ENCODE measurements at regions not wholly inside any gene's neighbourhood (a gene's known extent, or its start where the extent isn't known, plus 50 kb on each side); places are given as distances from the start of the nearest gene placed in this dataset.
"Not testable (repeated sequence)": the region's sequence is repeated elsewhere in the genome, so short reads cannot be mapped to it uniquely, and the experiment has no call there.

DNA sequence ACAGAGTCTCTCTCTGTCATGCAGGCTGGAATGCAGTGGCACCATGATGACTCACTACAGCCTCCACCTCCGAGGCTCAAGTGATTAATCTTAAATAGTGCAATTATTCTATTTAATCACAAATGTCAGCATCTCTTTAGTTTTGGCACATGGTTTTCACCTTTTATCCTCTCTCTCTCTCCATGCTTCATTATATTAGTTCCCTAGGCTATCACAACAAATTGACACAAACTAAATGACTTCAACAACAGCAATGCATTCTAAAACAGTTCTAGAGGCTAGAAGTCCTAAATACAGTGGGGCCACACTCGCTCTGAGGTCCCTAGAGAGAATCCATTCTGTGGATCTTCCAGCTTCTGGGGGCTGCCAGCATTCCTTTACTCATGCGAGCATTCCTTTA is 178.2 kb upstream of the ZNG1F start:
- in situ Hi-C loops (cut with HindIII; ENCODE audit: low pct_unique_long_range_greater_than_20kb, low sequenced_read_pairs); DNase-seq (ENCODE audit: low read depth, low spot score): not testable (repeated sequence)

DNA sequence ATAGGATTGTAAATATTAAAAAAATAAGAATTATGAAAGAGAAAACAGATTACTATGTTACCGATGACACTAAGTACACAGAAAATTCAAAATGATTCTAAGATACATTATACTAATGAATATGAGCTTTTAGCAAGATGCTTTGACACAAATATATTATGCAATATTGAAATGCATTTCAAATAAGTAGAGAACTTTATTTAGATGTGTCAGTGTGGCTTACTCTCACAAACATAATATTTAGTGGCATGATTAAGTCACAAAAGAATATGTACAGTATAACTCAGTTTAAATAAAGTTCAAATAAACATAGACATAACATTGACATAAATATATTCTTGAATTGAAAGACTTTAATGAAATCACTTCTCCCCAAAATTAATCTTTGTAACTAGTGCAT is 172.7 kb upstream of the ZNG1F start:
- DNase-seq (ENCODE audit: low read depth, low spot score); in situ Hi-C loops (cut with HindIII; ENCODE audit: low pct_unique_long_range_greater_than_20kb, low sequenced_read_pairs): not testable (repeated sequence)

GRCh38 chr9:41359116-41359515 is 170.0 kb upstream of the ZNG1F start:
- in situ Hi-C loops (cut with HindIII; ENCODE audit: low pct_unique_long_range_greater_than_20kb, low sequenced_read_pairs) = not testable (repeated sequence)
- DNase-seq (ENCODE audit: low read depth, low spot score) = peak; percentile 22

DNA sequence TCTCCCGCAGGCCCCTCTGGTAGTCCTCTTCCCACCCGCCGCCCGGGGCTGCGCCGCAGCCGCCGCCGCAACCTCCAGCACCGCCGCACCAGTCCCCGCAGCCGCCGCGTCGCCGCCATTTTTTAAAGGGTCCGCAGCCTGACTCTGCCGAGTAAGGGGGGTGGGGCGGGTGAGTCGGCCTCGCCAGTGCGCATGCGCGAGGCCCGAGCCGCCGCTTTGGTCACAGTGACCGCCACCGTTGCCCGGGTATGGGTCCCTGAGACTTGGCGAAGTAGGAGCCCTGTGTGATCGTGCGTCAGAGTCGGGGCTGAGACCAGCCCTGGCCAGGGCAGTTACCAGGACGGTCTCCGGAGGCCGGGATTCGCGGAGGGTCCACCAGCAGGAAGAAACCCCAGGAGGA is 169.6 kb upstream of the ZNG1F start:
- DNase-seq (ENCODE audit: low read depth, low spot score) = peak; percentile 56
- in situ Hi-C loops (cut with HindIII; ENCODE audit: low pct_unique_long_range_greater_than_20kb, low sequenced_read_pairs) = not testable (repeated sequence)

GRCh38 chr9:41357918-41358404 is 168.8 kb upstream of the ZNG1F start:
- DNase-seq (ENCODE audit: low read depth, low spot score); in situ Hi-C loops (cut with HindIII; ENCODE audit: low pct_unique_long_range_greater_than_20kb, low sequenced_read_pairs): not testable (repeated sequence)

DNA sequence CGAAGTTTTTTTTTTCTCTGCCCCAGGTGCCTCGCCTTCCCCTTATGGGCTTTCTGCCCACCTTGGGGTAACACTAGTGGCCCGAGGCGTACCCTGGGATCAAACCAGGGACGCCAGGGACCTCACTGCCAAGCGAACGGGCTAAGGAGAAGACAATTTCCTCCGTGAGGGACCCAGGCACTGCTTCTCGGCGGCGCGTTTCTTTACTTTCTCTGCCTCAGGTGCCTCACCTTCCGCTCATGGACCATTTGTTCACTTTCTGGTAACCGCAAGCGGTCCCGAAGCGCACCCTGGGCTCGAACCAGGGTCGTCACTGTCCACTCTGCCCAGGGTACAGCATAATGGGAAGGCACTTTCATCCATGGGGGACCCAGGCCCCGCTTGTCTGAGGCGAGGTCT is 168.2 kb upstream of the ZNG1F start:
- DNase-seq (ENCODE audit: low read depth, low spot score); in situ Hi-C loops (cut with HindIII; ENCODE audit: low pct_unique_long_range_greater_than_20kb, low sequenced_read_pairs): not testable (repeated sequence)

DNA sequence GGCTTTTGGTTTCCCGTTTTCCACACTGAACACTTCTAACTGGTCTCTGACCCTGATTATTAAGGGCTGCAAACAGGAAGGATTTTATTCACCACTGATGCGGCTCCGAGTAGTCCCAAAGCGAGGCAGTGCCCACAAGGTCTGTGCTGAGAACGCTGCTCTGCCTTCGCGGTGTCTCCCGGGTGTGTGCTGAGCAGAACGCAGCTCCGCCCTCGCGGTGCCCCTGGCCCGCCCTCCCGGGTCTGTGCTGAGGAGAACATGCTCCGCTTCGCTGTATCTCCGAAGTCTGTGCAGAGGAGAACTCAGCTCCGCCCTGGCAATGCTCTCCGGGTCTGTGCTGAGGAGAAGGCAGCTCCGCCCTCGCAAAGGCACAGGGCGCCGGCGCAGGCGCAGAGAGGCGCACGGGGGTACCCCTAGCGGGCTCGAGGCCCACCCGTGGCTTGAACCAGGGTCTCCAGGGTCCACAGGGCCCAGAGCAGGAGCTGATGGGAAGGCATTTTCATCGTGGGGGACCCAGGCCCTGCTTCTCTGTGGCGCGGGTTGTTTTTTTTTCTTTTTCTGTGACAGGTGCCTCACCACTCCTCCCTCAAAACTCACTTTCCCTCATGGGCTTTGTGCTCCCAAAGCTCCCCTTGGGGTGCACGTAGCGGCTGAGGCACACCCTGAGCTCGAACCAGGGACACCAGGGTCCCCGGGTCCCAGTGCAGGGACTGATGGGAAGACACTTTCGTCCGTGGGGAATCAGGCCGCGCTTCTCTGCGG is 167.7 kb upstream of the ZNG1F start:
- in situ Hi-C loops (cut with HindIII; ENCODE audit: low pct_unique_long_range_greater_than_20kb, low sequenced_read_pairs) = not testable (repeated sequence)
- DNase-seq (ENCODE audit: low read depth, low spot score) = peak; percentile 19

GRCh38 chr9:41355712-41356450 is 166.8 kb upstream of the ZNG1F start:
- in situ Hi-C loops (cut with HindIII; ENCODE audit: low pct_unique_long_range_greater_than_20kb, low sequenced_read_pairs) = not testable (repeated sequence)

GRCh38 chr9:41354978-41355377 is 165.9 kb upstream of the ZNG1F start:
- in situ Hi-C loops (cut with HindIII; ENCODE audit: low pct_unique_long_range_greater_than_20kb, low sequenced_read_pairs) = not testable (repeated sequence)

More at GRCh38 chr9:41355712-41356450, 166.8 kb upstream of the ZNG1F start:
- DNase-seq (ENCODE audit: low read depth, low spot score) = not testable (repeated sequence)

GRCh38 chr9:41354060-41354934 is 165.2 kb upstream of the ZNG1F start:
- DNase-seq (ENCODE audit: low read depth, low spot score); in situ Hi-C loops (cut with HindIII; ENCODE audit: low pct_unique_long_range_greater_than_20kb, low sequenced_read_pairs): not testable (repeated sequence)

More at GRCh38 chr9:41354978-41355377, 165.9 kb upstream of the ZNG1F start:
- not testable (repeated sequence) for DNase-seq (ENCODE audit: low read depth, low spot score)

DNA sequence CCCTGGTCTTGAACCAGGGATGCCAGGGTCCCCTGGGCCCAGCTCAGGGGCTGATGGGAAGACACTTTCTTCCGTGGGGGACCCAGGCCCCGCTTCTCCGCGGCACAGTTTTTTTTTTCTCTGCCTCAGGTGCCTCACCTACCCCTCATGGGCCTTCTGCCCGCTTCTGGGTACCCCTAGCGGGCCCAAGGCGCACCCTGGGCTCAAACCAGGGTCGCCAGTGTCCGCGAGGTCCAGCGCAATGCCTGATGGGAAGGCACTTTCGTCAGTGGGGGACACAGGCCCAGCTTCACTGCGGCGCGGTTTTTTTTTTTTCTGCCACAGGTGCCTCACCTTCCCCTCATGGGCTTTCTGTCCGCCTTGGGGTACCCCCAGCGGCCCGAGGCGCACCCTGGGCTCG is 163.9 kb upstream of the ZNG1F start:
- in situ Hi-C loops (cut with HindIII; ENCODE audit: low pct_unique_long_range_greater_than_20kb, low sequenced_read_pairs); DNase-seq (ENCODE audit: low read depth, low spot score): not testable (repeated sequence)

DNA sequence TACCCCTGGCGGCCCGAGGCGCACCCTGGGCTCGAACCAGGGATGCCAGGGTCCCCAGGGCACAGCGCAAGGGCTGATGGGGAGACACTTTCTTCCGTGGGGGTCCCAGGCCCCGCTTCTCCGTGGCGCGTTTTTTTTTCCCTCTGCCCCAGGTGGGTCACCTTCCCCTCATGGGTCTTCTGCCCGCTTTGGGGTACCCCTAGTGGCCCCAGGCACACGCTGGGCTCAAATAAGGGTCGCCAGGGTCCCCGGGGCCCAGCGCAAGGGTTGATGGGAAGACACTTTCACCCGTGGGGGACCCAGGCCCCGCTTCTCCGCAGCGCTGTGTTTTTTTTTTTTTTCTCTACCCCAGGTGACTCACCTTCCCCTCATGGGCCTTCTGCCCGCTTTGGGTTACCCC is 163.3 kb upstream of the ZNG1F start:
- DNase-seq (ENCODE audit: low read depth, low spot score); in situ Hi-C loops (cut with HindIII; ENCODE audit: low pct_unique_long_range_greater_than_20kb, low sequenced_read_pairs): not testable (repeated sequence)

DNA sequence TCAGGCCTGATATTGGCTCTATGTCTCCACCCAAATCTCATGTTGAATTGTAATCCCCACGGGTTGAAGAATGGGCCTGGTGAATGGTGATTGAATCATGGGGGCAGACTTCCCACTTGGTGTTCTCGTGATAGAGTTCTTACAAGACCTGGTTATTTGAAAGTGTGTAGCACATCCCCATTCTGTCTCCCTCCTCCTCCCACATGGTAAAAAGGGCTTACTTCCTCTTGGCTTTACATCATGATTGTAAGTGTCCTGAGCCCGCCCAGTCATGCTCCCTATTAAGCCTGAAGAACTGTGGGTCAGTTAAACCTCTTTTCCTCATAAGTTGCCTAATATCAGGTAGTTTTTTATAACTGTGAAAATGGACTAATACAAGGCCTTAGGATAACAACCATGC is 158.8 kb upstream of the ZNG1F start:
- in situ Hi-C loops (cut with HindIII; ENCODE audit: low pct_unique_long_range_greater_than_20kb, low sequenced_read_pairs) = not testable (repeated sequence)

DNA sequence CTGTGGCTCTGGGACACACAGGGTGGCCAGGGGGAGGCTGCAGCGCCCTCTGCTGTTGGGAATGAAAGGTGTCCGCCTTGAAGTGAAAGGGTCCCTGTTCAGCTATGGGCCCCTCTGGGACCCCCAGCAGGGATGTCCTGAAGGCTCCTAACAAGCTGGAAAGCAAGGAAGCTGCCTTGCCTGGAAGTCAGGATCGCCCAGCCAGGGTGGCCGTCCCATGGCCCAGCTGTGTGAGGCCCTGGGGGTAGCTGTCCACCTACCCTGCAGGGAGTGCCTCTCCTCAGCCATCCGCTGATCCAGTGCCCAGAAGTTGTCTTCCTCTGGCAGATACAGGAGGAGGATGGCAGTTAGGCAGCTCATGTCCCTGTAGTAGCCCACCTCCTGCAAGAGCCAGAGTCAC is 143.4 kb upstream of the ZNG1F start:
- DNase-seq (ENCODE audit: low read depth, low spot score); in situ Hi-C loops (cut with HindIII; ENCODE audit: low pct_unique_long_range_greater_than_20kb, low sequenced_read_pairs): not testable (repeated sequence)

More for the DNA sequence above, 158.8 kb upstream of the ZNG1F start:
- DNase-seq (ENCODE audit: low read depth, low spot score) = not testable (repeated sequence)

GRCh38 chr9:41321277-41321676 is 132.2 kb upstream of the ZNG1F start:
- in situ Hi-C loops (cut with HindIII; ENCODE audit: low pct_unique_long_range_greater_than_20kb, low sequenced_read_pairs) = not testable (repeated sequence)

GRCh38 chr9:41308953-41309352 is 119.8 kb upstream of the ZNG1F start:
- in situ Hi-C loops (cut with HindIII; ENCODE audit: low pct_unique_long_range_greater_than_20kb, low sequenced_read_pairs); DNase-seq (ENCODE audit: low read depth, low spot score): not testable (repeated sequence)

More at GRCh38 chr9:41321277-41321676, 132.2 kb upstream of the ZNG1F start:
- DNase-seq (ENCODE audit: low read depth, low spot score) = not testable (repeated sequence)

GRCh38 chr9:41285744-41286143 is 96.6 kb upstream of the ZNG1F start:
- DNase-seq (ENCODE audit: low read depth, low spot score); in situ Hi-C loops (cut with HindIII; ENCODE audit: low pct_unique_long_range_greater_than_20kb, low sequenced_read_pairs): not testable (repeated sequence)
